ENCODE measurements at regions not wholly inside any gene's neighbourhood (a gene's known extent, or its start where the extent isn't known, plus 50 kb on each side); places are given as distances from the start of the nearest gene placed in this dataset.

- no peak for DNase-seq
Measured at GRCh38 chr6:1485678-1486077, 96.3 kb downstream of the FOXF2 start.

- no peak for DNase-seq
Measured at GRCh38 chr6:1486387-1486786, 97.0 kb downstream of the FOXF2 start.

- no peak for DNase-seq
Measured at GRCh38 chr6:1487239-1487638, 97.9 kb downstream of the FOXF2 start.

GRCh38 chr6:1491025-1491424 is 101.6 kb downstream of the FOXF2 start:
- no peak for DNase-seq

- DNase-seq, result no peak
Measured at GRCh38 chr6:1491591-1492319, 102.4 kb downstream of the FOXF2 start.

GRCh38 chr6:1494671-1495070 is 105.3 kb downstream of the FOXF2 start:
- no peak for DNase-seq

GRCh38 chr6:1495344-1495743 is 106.0 kb downstream of the FOXF2 start:
- DNase-seq, result no peak

- no peak for DNase-seq
Measured at GRCh38 chr6:1496092-1496491, 106.7 kb downstream of the FOXF2 start.

- no peak for DNase-seq
Measured at GRCh38 chr6:1496836-1497760, 107.7 kb downstream of the FOXF2 start.

- no peak for DNase-seq
Measured at GRCh38 chr6:1497761-1498105, 108.4 kb downstream of the FOXF2 start.

- DNase-seq, result no peak
Measured at GRCh38 chr6:1498491-1499113, 109.2 kb downstream of the FOXF2 start.

- DNase-seq, result no peak
Measured at GRCh38 chr6:1499777-1500176, 109.9 kb upstream of the FOXC1 start.

- no peak for DNase-seq
Measured at GRCh38 chr6:1500913-1501312, 108.8 kb upstream of the FOXC1 start.

GRCh38 chr6:1502041-1502440 is 107.7 kb upstream of the FOXC1 start:
- no peak for DNase-seq

GRCh38 chr6:1503811-1504210 is 105.9 kb upstream of the FOXC1 start:
- DNase-seq, result no peak

- DNase-seq, result no peak
Measured at GRCh38 chr6:1504465-1504864, 105.2 kb upstream of the FOXC1 start.

GRCh38 chr6:1507251-1507650 is 102.5 kb upstream of the FOXC1 start:
- no peak for DNase-seq

- no peak for DNase-seq
Measured at GRCh38 chr6:1509241-1509640, 100.5 kb upstream of the FOXC1 start.

GRCh38 chr6:1510239-1510638 is 99.5 kb upstream of the FOXC1 start:
- DNase-seq, result no peak

- no peak for DNase-seq
Measured at GRCh38 chr6:1513215-1513780, 96.4 kb upstream of the FOXC1 start.

- no peak for DNase-seq
Measured at GRCh38 chr6:1514078-1514477, 95.6 kb upstream of the FOXC1 start.

- DNase-seq, result no peak
Measured at GRCh38 chr6:1515280-1515679, 94.4 kb upstream of the FOXC1 start.

GRCh38 chr6:1515781-1516180 is 93.9 kb upstream of the FOXC1 start:
- DNase-seq, result no peak
